Testis (tissue), 2 donors: ENCODE measurements at regions not wholly inside any gene's neighbourhood (a gene's known extent, or its start where the extent isn't known, plus 50 kb on each side); places are given as distances from the start of the nearest gene placed in this dataset.

Source experiments
- DNase-seq: peaks from one replicate; pipeline ENCODE4 v3.0.0-alpha.2; 2019
- H3K27ac ChIP-seq, 2 donors: fragments of 200-600 bp; sonication (generic); one replicate each; pipeline ENCODE4 v1.5.1; 2019
- H3K27me3 ChIP-seq: fragments of 200-600 bp; sonication (generic); one replicate; pipeline ENCODE4 v1.5.1; 2019
- H3K36me3 ChIP-seq: fragments of 200-600 bp; sonication (generic); one replicate; pipeline ENCODE4 v1.5.1; 2017; ENCODE audit warnings: low read depth; ENCODE audit errors: missing control alignments
- H3K4me1 ChIP-seq: fragments of 200-600 bp; sonication (generic); one replicate; pipeline ENCODE4 v1.5.1; 2019
- H3K4me3 ChIP-seq, 2 donors: fragments of 200-600 bp; sonication (generic); one replicate each; pipeline ENCODE4 v1.5.1; 2017 to 2019
- H3K9me3 ChIP-seq: fragments of 200-600 bp; sonication (generic); one replicate; pipeline ENCODE4 v1.5.1; 2017
- POLR2A ChIP-seq: fragments of 450-650 bp; IDR thresholded peaks from one replicate; pipeline ENCODE4 v1.6.1; 2017; ENCODE audit warnings: antibody characterized with exemption, mild to moderate bottlenecking, moderate library complexity
- WGBS, 2 donors: methylation state at CpG; one replicate each; pipeline ENCODE4 v1.1.5; 2018; 5-methylcytosine and 5-hydroxymethylcytosine counted together
- intact Hi-C: fragments of 100-400 bp; cut with DNase I; formaldehyde crosslinking; loops from one replicate; pipeline ENCODE4 v1.15.1; 2023; ENCODE audit warnings: low total_unique reads
- TF ChIP-seq, protein P1 (sequence below), 3 experiments: fragments of 450-650 bp in 2 of 3; fragments of 200-600 bp in 1 of 3; sonication (generic) in 1 of 3; IDR thresholded peaks; one replicate each; pipeline ENCODE4 v1.5.1; 2016 to 2019; ENCODE audit warnings: antibody characterized with exemption in 3 of 3, mild to moderate bottlenecking in 2 of 3, moderate library complexity in 1 of 3

DNA sequence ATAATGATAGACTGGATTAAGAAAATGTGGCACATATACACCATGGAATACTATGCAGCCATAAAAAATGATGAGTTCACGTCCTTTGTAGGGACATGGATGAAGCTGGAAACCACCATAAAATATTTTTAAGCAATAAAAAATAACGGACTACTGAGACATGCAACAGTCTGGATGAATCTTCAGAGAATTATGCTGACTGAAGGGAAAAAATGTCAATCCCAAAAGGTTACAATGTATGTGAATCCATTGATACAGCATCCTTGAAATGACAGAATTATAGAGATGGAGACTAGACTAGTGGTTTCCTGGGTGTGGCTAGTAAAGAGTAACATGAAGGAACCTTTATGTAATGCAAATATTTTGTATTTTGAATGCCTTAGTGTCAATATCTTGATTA lies 1808.6 kb upstream of the NUDT12 start:
- H3K27me3 ChIP-seq, result no peaks in the 10 kb centered on the region
- DNase-seq, result no peak
- no peak overlapping the region for H3K27ac ChIP-seq
- no peak for TF ChIP-seq POLR2A
- TF ChIP-seq, protein P1, sequence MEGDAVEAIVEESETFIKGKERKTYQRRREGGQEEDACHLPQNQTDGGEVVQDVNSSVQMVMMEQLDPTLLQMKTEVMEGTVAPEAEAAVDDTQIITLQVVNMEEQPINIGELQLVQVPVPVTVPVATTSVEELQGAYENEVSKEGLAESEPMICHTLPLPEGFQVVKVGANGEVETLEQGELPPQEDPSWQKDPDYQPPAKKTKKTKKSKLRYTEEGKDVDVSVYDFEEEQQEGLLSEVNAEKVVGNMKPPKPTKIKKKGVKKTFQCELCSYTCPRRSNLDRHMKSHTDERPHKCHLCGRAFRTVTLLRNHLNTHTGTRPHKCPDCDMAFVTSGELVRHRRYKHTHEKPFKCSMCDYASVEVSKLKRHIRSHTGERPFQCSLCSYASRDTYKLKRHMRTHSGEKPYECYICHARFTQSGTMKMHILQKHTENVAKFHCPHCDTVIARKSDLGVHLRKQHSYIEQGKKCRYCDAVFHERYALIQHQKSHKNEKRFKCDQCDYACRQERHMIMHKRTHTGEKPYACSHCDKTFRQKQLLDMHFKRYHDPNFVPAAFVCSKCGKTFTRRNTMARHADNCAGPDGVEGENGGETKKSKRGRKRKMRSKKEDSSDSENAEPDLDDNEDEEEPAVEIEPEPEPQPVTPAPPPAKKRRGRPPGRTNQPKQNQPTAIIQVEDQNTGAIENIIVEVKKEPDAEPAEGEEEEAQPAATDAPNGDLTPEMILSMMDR (IDR thresholded peaks at IDR 0.05), result no peak
- no peaks in the 10 kb centered on the region for H3K9me3 ChIP-seq
- H3K4me3 ChIP-seq, result no peak overlapping the region
- WGBS, 2 donors, result 50 to 72% methylated on average over 2 of the region's 2 CpGs
- intact Hi-C loops, result no loop called here
- H3K4me1 ChIP-seq, result no peaks in the 10 kb centered on the region
- H3K36me3 ChIP-seq, result no peaks in the 10 kb centered on the region

DNA sequence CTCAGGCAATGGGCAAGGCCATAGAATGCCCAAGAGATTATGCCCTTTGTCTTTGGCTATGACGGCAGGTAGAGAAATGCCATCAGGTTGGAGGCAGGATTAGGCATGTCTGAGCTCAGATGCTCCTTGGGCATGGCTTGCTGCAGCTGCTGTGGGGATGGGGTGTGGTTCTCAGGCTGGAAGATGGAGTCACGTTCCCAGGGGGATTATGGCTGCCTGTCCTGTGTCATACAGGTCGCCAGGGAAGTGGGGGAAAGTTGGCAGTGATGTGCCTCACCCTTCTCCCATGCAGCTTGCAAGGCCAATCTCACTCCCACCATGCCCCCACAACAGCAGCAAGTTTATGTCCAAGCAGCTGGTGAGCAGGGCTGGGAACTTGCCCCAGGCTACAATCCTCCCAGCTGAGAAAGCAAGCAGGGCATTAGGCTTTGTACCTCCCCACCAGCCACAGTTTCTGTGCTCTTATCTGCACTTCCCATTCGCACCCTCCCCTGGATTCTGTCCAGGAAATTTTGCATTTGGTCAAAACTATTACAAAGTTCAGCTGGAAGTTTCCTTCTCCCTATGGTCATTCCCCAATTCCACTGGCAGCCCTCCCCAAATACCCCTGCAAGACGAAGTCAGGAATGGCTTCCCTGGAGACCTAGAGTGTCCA lies 1788.0 kb upstream of the NUDT12 start:
- no peaks in the 10 kb centered on the region for H3K9me3 ChIP-seq
- no peaks in the 10 kb centered on the region for H3K27me3 ChIP-seq
- DNase-seq, result no peak
- no peak for TF ChIP-seq POLR2A
- TF ChIP-seq, protein P1 (IDR thresholded peaks at IDR 0.05), result no peak
- no peaks in the 10 kb centered on the region for H3K4me1 ChIP-seq
- no peak overlapping the region for H3K27ac ChIP-seq
- no peaks in the 10 kb centered on the region for H3K36me3 ChIP-seq
- intact Hi-C loops, result no loop called here
- 78 to 81% methylated on average over 5 of the region's 5 CpGs for WGBS, 2 donors
- H3K4me3 ChIP-seq, result no peak overlapping the region

DNA sequence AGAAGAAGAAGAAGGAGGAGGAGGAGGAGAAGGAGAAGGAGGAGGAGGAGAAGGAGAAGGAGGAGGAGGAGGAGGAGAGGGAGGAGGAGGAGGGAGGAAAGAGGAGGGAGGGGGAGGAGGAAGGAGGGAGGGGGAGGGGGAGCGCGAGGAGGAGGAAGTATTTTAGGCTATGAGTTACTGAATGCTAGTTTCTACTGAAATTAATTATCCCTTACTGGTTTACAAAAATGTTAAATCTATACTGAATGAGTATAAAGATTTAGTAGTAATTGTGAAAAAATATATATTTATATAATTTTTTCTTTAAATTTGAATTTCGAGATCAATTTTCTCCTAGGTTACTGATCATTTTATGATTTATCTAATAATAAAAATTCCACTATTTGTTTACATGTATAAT lies 1769.0 kb upstream of the NUDT12 start:
- no peaks in the 10 kb centered on the region for H3K36me3 ChIP-seq
- H3K9me3 ChIP-seq, result no peaks in the 10 kb centered on the region
- TF ChIP-seq, protein P1 (IDR thresholded peaks at IDR 0.05), result no peak
- no peak for TF ChIP-seq POLR2A
- H3K4me3 ChIP-seq, result no peak overlapping the region
- intact Hi-C loops, result no loop called here
- H3K4me1 ChIP-seq, result no peaks in the 10 kb centered on the region
- WGBS, 2 donors, result 87 to 89% methylated on average over 3 of the region's 3 CpGs
- H3K27ac ChIP-seq, result no peak overlapping the region
- H3K27me3 ChIP-seq, result no peaks in the 10 kb centered on the region
- no peak for DNase-seq

GRCh38 chr5:105330185-105330584 lies 1767.6 kb upstream of the NUDT12 start:
- TF ChIP-seq, protein P1 (IDR thresholded peaks at IDR 0.05), result no peak
- TF ChIP-seq POLR2A, result no peak
- WGBS, 2 donors, result 86 to 96% methylated on average over 1 of the region's 1 CpG
- no peak for DNase-seq
- H3K36me3 ChIP-seq, result no peaks in the 10 kb centered on the region
- no peaks in the 10 kb centered on the region for H3K27me3 ChIP-seq
- H3K4me3 ChIP-seq, result no peak overlapping the region
- no peaks in the 10 kb centered on the region for H3K9me3 ChIP-seq
- no peak overlapping the region for H3K27ac ChIP-seq
- intact Hi-C loops, result no loop called here
- no peaks in the 10 kb centered on the region for H3K4me1 ChIP-seq

- TF ChIP-seq, protein P1 (IDR thresholded peaks at IDR 0.05), result no peak
- no peak for TF ChIP-seq POLR2A
- 93 to 98% methylated on average over 1 of the region's 1 CpG for WGBS, 2 donors
- no peaks in the 10 kb centered on the region for H3K36me3 ChIP-seq
- no peaks in the 10 kb centered on the region for H3K9me3 ChIP-seq
- intact Hi-C loops, result no loop called here
- no peaks in the 10 kb centered on the region for H3K27me3 ChIP-seq
- DNase-seq, result no peak
- H3K27ac ChIP-seq, result no peak overlapping the region
- no peaks in the 10 kb centered on the region for H3K4me1 ChIP-seq
- no peak overlapping the region for H3K4me3 ChIP-seq
These were observed 1742.3 kb upstream of the NUDT12 start for GRCh38 chr5:105304859-105305258.
